Left cardiac atrium (tissue), 4 donors: ENCODE measurements at regions not wholly inside any gene's neighbourhood (a gene's known extent, or its start where the extent isn't known, plus 50 kb on each side); places are given as distances from the start of the nearest gene placed in this dataset.
"Not testable (repeated sequence)": the region's sequence is repeated elsewhere in the genome, so short reads cannot be mapped to it uniquely, and the experiment has no call there.

ENCODE experiments used
- ATAC-seq, 2 donors: fragments of 200-7000 bp; cut with Tn5 transposase; one replicate each; pipeline ENCODE4 v1.9.1; 2020; ENCODE audit warnings: mild to moderate bottlenecking in 2 of 2, moderate library complexity in 2 of 2
- DNase-seq: peaks from one replicate; pipeline ENCODE4 v3.0.0-alpha.2; 2020
- intact Hi-C, 2 donors: fragments of 100-400 bp; cut with DNase I; formaldehyde crosslinking; loops; one replicate each; pipeline versions ENCODE4 v1.14.1 to v1.15.1; 2022 to 2023
- donor health status: DM: no; HTN: yes; CAD: no.
- donor health status: DM: no; HTN: yes; CAD: no; lungs with severe emphysema.
- donor health status: DM: yes; HTN: yes; CAD: no.
- donor health status: Dilated cardiomyopathy.

- ATAC-seq = no peak
- intact Hi-C loops = no loop called here
- DNase-seq = no peak
Measured at GRCh38 chr4:134948110-134948642, 746.6 kb upstream of the PABPC4L start.

GRCh38 chr4:134944115-134944514 is 742.5 kb upstream of the PABPC4L start:
- no peak for DNase-seq
- intact Hi-C loops = no loop called here
- no peak for ATAC-seq

GRCh38 chr4:134936014-134936413 is 734.4 kb upstream of the PABPC4L start:
- intact Hi-C loops = no loop called here
- DNase-seq (no peak), ATAC-seq (no peak)

GRCh38 chr4:134935320-134935719 is 733.7 kb upstream of the PABPC4L start:
- intact Hi-C loops = no loop called here
- DNase-seq = no peak
- ATAC-seq = no peak

GRCh38 chr4:134934036-134934808 is 732.6 kb upstream of the PABPC4L start:
- DNase-seq (no peak), ATAC-seq (no peak)
- intact Hi-C loops = no loop called here

GRCh38 chr4:134915355-134915754 is 713.8 kb upstream of the PABPC4L start:
- ATAC-seq (no peak), DNase-seq (no peak)
- intact Hi-C loops = no loop called here

- intact Hi-C loops, ATAC-seq: not testable (repeated sequence)
Measured at GRCh38 chr4:134914250-134914649, 712.7 kb upstream of the PABPC4L start.

GRCh38 chr4:134911941-134912340 is 710.4 kb upstream of the PABPC4L start:
- ATAC-seq = no peak
- DNase-seq = no peak
- intact Hi-C loops = no loop called here

More at GRCh38 chr4:134914250-134914649, 712.7 kb upstream of the PABPC4L start:
- not testable (repeated sequence) for DNase-seq

- ATAC-seq (peak in 1 of 2 donors; percentile 41), DNase-seq (no peak)
- intact Hi-C loops = no loop called here
Measured at GRCh38 chr4:134906404-134907023, 704.9 kb upstream of the PABPC4L start.

GRCh38 chr4:134905061-134905460 is 703.5 kb upstream of the PABPC4L start:
- DNase-seq = no peak
- intact Hi-C loops = no loop called here

GRCh38 chr4:134888156-134888555 is 686.6 kb upstream of the PABPC4L start:
- DNase-seq (no peak), ATAC-seq (no peak)
- intact Hi-C loops = no loop called here

More at GRCh38 chr4:134905061-134905460, 703.5 kb upstream of the PABPC4L start:
- no peak for ATAC-seq

GRCh38 chr4:134885436-134885835 is 683.8 kb upstream of the PABPC4L start:
- intact Hi-C loops = no loop called here
- no peak for DNase-seq
- ATAC-seq = no peak

- ATAC-seq (no peak), DNase-seq (no peak)
- intact Hi-C loops = no loop called here
Measured at GRCh38 chr4:134883831-134884449, 682.4 kb upstream of the PABPC4L start.

- intact Hi-C loops = no loop called here
- DNase-seq (no peak), ATAC-seq (no peak)
Measured at GRCh38 chr4:134879019-134879418, 677.4 kb upstream of the PABPC4L start.

- intact Hi-C loops = no loop called here
- ATAC-seq (no peak), DNase-seq (no peak)
Measured at GRCh38 chr4:134867027-134867426, 665.4 kb upstream of the PABPC4L start.

- DNase-seq = no peak
- intact Hi-C loops = no loop called here
- no peak for ATAC-seq
Measured at GRCh38 chr4:134865675-134866074, 664.1 kb upstream of the PABPC4L start.

GRCh38 chr4:134862116-134862515 is 660.5 kb upstream of the PABPC4L start:
- DNase-seq = no peak
- ATAC-seq = no peak
- intact Hi-C loops = no loop called here

GRCh38 chr4:134848681-134849080 is 647.1 kb upstream of the PABPC4L start:
- ATAC-seq = no peak
- intact Hi-C loops = no loop called here
- no peak for DNase-seq

GRCh38 chr4:134830741-134831140 is 629.2 kb upstream of the PABPC4L start:
- intact Hi-C loops, DNase-seq, ATAC-seq: not testable (repeated sequence)

GRCh38 chr4:134812611-134813010 is 611.0 kb upstream of the PABPC4L start:
- no peak for DNase-seq
- intact Hi-C loops = no loop called here
- no peak for ATAC-seq
